22Rv1 (cell line): ENCODE measurements at regions not wholly inside any gene's neighbourhood (a gene's known extent, or its start where the extent isn't known, plus 50 kb on each side); places are given as distances from the start of the nearest gene placed in this dataset.

ENCODE experiments used
- CTCF ChIP-seq: fragments of 450-650 bp; IDR thresholded peaks from 2 replicates; pipeline ENCODE4 v1.5.1; 2017; ENCODE audit warnings: mild to moderate bottlenecking
- ZFX ChIP-seq: fragments of 450-650 bp; IDR thresholded peaks from 2 replicates; pipeline ENCODE4 v1.6.1; 2017; ENCODE audit warnings: antibody characterized with exemption, borderline replicate concordance

DNA sequence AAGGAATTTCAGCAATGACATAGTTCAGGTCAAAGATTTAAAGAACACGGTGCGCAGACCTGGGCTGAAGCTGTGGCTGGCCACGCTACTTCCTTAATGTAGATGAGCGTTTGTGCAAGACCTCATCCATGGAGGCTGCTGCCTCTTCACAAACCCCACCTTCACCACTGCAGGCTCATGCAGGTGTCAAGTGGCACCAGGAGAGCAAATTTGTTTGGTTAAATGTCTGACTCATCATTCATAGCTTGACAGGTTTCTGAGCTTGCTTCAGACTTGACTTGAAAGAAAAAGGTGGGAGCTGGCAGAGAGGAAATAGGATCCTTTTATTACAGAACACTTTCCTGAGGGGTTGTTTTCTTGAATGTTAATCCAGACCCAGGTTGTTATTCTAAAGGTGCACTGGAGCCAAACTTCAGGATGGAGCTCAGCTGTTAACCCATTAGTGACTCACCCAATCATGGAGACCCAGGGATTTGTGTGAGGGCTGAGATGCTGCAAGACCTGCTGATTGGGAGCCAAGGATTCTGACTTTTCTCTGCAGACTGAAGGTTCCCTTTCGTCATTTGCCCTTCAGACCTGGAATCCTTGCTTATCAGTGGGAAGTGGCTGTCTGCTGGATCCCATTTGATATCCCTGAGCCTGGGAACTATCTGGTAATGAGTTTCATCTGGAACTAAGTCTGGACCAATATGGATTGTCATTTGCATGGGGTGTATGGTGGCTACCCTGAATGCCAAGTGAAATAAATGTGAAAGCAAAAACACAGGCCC, 315.3 kb downstream of the PTTG2 start:
- TF ChIP-seq CTCF (no peak), ZFX (no peak)
